Endothelial cell of umbilical vein (primary cell): ENCODE measurements at regions not wholly inside any gene's neighbourhood (a gene's known extent, or its start where the extent isn't known, plus 50 kb on each side); places are given as distances from the start of the nearest gene placed in this dataset.

Experiments
- BruUV-seq: library from RNA; stranded (reverse); fragments of 400-500 nt; replicated peaks from 2 replicates; lab custom pipeline; 2021; lab: Mats Ljungman, UMichigan
- CTCF ChIA-PET: fragments of 300-600, 350-600 bp; sonication (Branson Sonifier 250); formaldehyde crosslinking; loops from one replicate; lab custom pipeline; 2021; ENCODE audit warnings: antibody characterized with exemption, inconsistent platforms; lab: Charles Lee
- POLR2A ChIA-PET: fragments of 300-600, 350-600 bp; sonication (Branson Sonifier 250); formaldehyde crosslinking; loops from one replicate; lab custom pipeline; 2021; ENCODE audit warnings: antibody characterized with exemption, inconsistent platforms; lab: Charles Lee
- DNase-seq: peaks from one replicate; pipeline ENCODE4 v3.0.0-alpha.2; 2011; ENCODE audit warnings: low read depth, low spot score
- FAIRE-seq: peaks from 2 replicates; lab custom pipeline; 2011; peaks lifted over from hg19 to GRCh38; lab: Jason Lieb, UNC
- H2AFZ ChIP-seq: 2 replicates; pipeline ENCODE4 v1.6.0; 2012; ENCODE audit warnings: low read depth, low read length, control low read depth, inconsistent platforms
- H3K27ac ChIP-seq: 2 replicates; pipeline ENCODE4 v1.5.1; 2011; ENCODE audit warnings: low read depth, mild to moderate bottlenecking, control low read depth, low read length, moderate library complexity; ENCODE audit not compliant: insufficient read depth
- H3K27me3 ChIP-seq, 2 experiments: 2 replicates each; pipeline versions ENCODE4 v1.6.0 to v1.6.1; 2011; ENCODE audit warnings: low read length in 2 of 2, mixed read lengths in 1 of 2; ENCODE audit not compliant: control insufficient read depth in 2 of 2, insufficient read depth in 2 of 2
- H3K36me3 ChIP-seq, 2 experiments: 2 replicates in 1 of 2; 3 replicates in 1 of 2; pipeline ENCODE4 v1.5.1; 2011; ENCODE audit warnings: low read length in 2 of 2, mild to moderate bottlenecking in 1 of 2, moderate library complexity in 1 of 2; ENCODE audit not compliant: control insufficient read depth in 2 of 2, insufficient read depth in 2 of 2; ENCODE audit errors: extremely low read depth in 1 of 2
- H3K4me1 ChIP-seq: 3 replicates; pipeline ENCODE4 v1.5.1; 2011; ENCODE audit warnings: mild to moderate bottlenecking, low read length; ENCODE audit not compliant: control insufficient read depth, insufficient read depth; ENCODE audit errors: extremely low read depth
- H3K4me2 ChIP-seq: 2 replicates; pipeline ENCODE4 v1.6.1; 2011; ENCODE audit warnings: low read length, control low read depth, mixed read lengths; ENCODE audit not compliant: insufficient read depth
- H3K4me3 ChIP-seq, 3 experiments: fragments of 200-600 bp in 1 of 3; sonication (generic), shearing (Covaris generic) in 1 of 3; replicated peaks in 1 of 3; 2 replicates each; pipeline ENCODE4 v1.5.1; 2011 to 2016; ENCODE audit warnings: control low read depth in 3 of 3, low read length in 3 of 3, mild to moderate bottlenecking in 2 of 3, inconsistent platforms in 1 of 3, low read depth in 1 of 3, moderate library complexity in 1 of 3; ENCODE audit not compliant: insufficient read depth in 1 of 3
- H3K79me2 ChIP-seq: 2 replicates; pipeline ENCODE4 v1.6.0; 2012; ENCODE audit warnings: low read length, inconsistent platforms; ENCODE audit not compliant: control insufficient read depth, insufficient read depth
- H3K9ac ChIP-seq: replicated peaks from 2 replicates; pipeline ENCODE3; 2011; ENCODE audit warnings: low read length, control low read depth; ENCODE audit not compliant: insufficient read depth; ENCODE audit errors: extremely low read depth
- H3K9me1 ChIP-seq: replicated peaks from 3 replicates; pipeline ENCODE4 v1.6.0; 2011; ENCODE audit warnings: mild to moderate bottlenecking, low read length; ENCODE audit not compliant: control insufficient read depth, insufficient read depth; ENCODE audit errors: extremely low read depth
- H3K9me3 ChIP-seq: replicated peaks from 2 replicates; pipeline ENCODE4 v1.5.1; 2012; ENCODE audit warnings: low read length, inconsistent platforms; ENCODE audit not compliant: control insufficient read depth, insufficient read depth
- H4K20me1 ChIP-seq: replicated peaks from 2 replicates; pipeline ENCODE3; 2011; ENCODE audit warnings: mild to moderate bottlenecking, low read length; ENCODE audit not compliant: control insufficient read depth, insufficient read depth; ENCODE audit errors: extremely low read depth
- EZH2 ChIP-seq: IDR thresholded peaks from 2 replicates; pipeline ENCODE4 v1.6.1; 2012; ENCODE audit warnings: borderline replicate concordance, low read depth, mild to moderate bottlenecking, moderate library complexity, low read length, inconsistent platforms; ENCODE audit not compliant: severe bottlenecking
- FOS ChIP-seq: IDR thresholded peaks from 2 replicates; pipeline ENCODE4 v1.6.1; 2011; ENCODE audit warnings: mild to moderate bottlenecking, low read length, moderate library complexity, borderline replicate concordance; ENCODE audit not compliant: insufficient read depth
- GATA2 ChIP-seq: IDR thresholded peaks from 2 replicates; pipeline ENCODE4 v1.7.0; 2011; ENCODE audit warnings: low read depth, mild to moderate bottlenecking, moderate library complexity, mixed read lengths, low read length; ENCODE audit not compliant: insufficient read length, insufficient read depth
- JUN ChIP-seq: IDR thresholded peaks from 2 replicates; pipeline ENCODE4 v1.6.1; 2011; ENCODE audit warnings: borderline replicate concordance, low read depth; ENCODE audit not compliant: insufficient read length, insufficient read depth
- MAX ChIP-seq: IDR thresholded peaks from 2 replicates; pipeline ENCODE4 v1.6.1; 2011; ENCODE audit not compliant: insufficient read depth, insufficient read length
- MYC ChIP-seq: IDR thresholded peaks from one replicate; pipeline ENCODE4 v1.6.1; 2011; ENCODE audit warnings: mild to moderate bottlenecking, low read depth, low read length
- POLR2A ChIP-seq: IDR thresholded peaks from 2 replicates; pipeline ENCODE4 v1.6.1; 2012; ENCODE audit warnings: low read depth, mild to moderate bottlenecking, control low read depth, low read length
- POLR2AphosphoS5 ChIP-seq: IDR thresholded peaks from 2 replicates; pipeline ENCODE4 v1.6.1; 2012; ENCODE audit warnings: low read depth, mild to moderate bottlenecking, control low read depth, low read length, moderate library complexity; ENCODE audit not compliant: insufficient read depth
- dilution Hi-C: fragments of 300-500 bp; cut with MboI; formaldehyde crosslinking; loops from one replicate; pipeline ENCODE4 v1.15.0; 2019; ENCODE audit warnings: low sequenced_read_pairs; ENCODE audit not compliant: extremely low pct_ligation_motif_present
- intact Hi-C: fragments of 100-400 bp; cut with micrococcal nuclease; formaldehyde crosslinking; loops from one replicate; pipeline ENCODE4 v1.10.0; 2022
- TF ChIP-seq, protein P1 (sequence below), 2 donors: IDR thresholded peaks; 1 replicate in 1 of 2; 2 replicates in 1 of 2; pipeline ENCODE4 v1.5.1; 2011; ENCODE audit warnings: low read length in 2 of 2, mild to moderate bottlenecking in 2 of 2, moderate library complexity in 2 of 2, control low read depth in 1 of 2, inconsistent platforms in 1 of 2, low read depth in 1 of 2; ENCODE audit not compliant: insufficient read depth in 1 of 2; ENCODE audit errors: extremely low read depth in 1 of 2

GRCh38 chr13:104872153-104872552, 1663.3 kb downstream of the EFNB2 start:
- H3K27me3 ChIP-seq: no peaks in the 10 kb centered on the region
- no peaks in the 10 kb centered on the region for H3K79me2 ChIP-seq
- H3K9me1 ChIP-seq: no peaks in the 10 kb centered on the region
- H3K27ac ChIP-seq: no peak overlapping the region
- no TSS peak for BruUV-seq
- DNase-seq (no peak), FAIRE-seq (no peak)
- H3K4me1 ChIP-seq: no peaks in the 10 kb centered on the region
- H3K9ac ChIP-seq: no peak overlapping the region
- TF ChIP-seq FOS (no peak), POLR2A (no peak), POLR2AphosphoS5 (no peak), GATA2 (no peak), MYC (no peak), EZH2 (no peak), JUN (no peak)
- no peaks in the 10 kb centered on the region for H4K20me1 ChIP-seq
- no peaks in the 10 kb centered on the region for H3K9me3 ChIP-seq
- intact Hi-C loops: no loop called here
- ChIA-PET POLR2A (no interaction called here), CTCF (no interaction called here)
- no peak overlapping the region for H2AFZ ChIP-seq
- H3K4me2 ChIP-seq: no peak overlapping the region
- H3K36me3 ChIP-seq: no peaks in the 10 kb centered on the region
- H3K4me3 ChIP-seq: no peak overlapping the region
- dilution Hi-C loops: no loop called here

DNA sequence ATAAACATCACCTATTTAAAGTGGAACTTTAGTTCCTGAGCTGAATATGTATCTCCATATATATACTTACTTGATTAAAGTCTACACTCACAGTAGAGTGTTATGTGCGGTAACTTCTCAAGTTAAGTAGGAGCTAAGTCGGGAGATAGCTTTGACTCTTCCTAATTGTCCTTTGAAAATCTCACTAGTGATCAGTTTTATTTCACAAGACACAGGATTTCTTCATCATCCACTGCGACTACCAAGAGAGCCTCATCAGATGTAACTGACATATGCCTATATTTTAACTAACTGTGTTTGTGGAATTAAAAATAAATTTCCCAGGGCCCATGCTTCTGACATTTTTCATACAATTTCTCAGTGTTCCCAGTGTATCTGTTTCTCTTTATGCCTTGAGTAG, 1664.0 kb downstream of the EFNB2 start:
- Histone ChIP-seq H3K9ac (no peak overlapping the region), H3K4me1 (no peaks in the 10 kb centered on the region), H3K9me3 (no peaks in the 10 kb centered on the region), H2AFZ (no peak overlapping the region), H3K4me2 (no peak overlapping the region), H3K36me3 (no peaks in the 10 kb centered on the region), H3K27ac (no peak overlapping the region), H3K79me2 (no peaks in the 10 kb centered on the region), H4K20me1 (no peaks in the 10 kb centered on the region), H3K27me3 (no peaks in the 10 kb centered on the region), H3K4me3 (no peak overlapping the region), H3K9me1 (no peaks in the 10 kb centered on the region)
- BruUV-seq: no TSS peak
- CTCF ChIA-PET: no interaction called here
- intact Hi-C loops (no loop called here), dilution Hi-C loops (no loop called here)
- FAIRE-seq: no peak
- DNase-seq: no peak
- POLR2A ChIA-PET: no interaction called here
- TF ChIP-seq MYC (no peak), POLR2AphosphoS5 (no peak), GATA2 (no peak), MAX (no peak), FOS (no peak), JUN (no peak), POLR2A (no peak), EZH2 (no peak)
- TF ChIP-seq, protein P1, sequence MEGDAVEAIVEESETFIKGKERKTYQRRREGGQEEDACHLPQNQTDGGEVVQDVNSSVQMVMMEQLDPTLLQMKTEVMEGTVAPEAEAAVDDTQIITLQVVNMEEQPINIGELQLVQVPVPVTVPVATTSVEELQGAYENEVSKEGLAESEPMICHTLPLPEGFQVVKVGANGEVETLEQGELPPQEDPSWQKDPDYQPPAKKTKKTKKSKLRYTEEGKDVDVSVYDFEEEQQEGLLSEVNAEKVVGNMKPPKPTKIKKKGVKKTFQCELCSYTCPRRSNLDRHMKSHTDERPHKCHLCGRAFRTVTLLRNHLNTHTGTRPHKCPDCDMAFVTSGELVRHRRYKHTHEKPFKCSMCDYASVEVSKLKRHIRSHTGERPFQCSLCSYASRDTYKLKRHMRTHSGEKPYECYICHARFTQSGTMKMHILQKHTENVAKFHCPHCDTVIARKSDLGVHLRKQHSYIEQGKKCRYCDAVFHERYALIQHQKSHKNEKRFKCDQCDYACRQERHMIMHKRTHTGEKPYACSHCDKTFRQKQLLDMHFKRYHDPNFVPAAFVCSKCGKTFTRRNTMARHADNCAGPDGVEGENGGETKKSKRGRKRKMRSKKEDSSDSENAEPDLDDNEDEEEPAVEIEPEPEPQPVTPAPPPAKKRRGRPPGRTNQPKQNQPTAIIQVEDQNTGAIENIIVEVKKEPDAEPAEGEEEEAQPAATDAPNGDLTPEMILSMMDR (IDR thresholded peaks at IDR 0.05; ENCODE audit: extremely low read depth in 1 of 2, insufficient read depth in 1 of 2, low read depth in 1 of 2, low read length in 2 of 2): no peak
